ENCODE measurements at regions not wholly inside any gene's neighbourhood (a gene's known extent, or its start where the extent isn't known, plus 50 kb on each side); places are given as distances from the start of the nearest gene placed in this dataset.
"Not testable (repeated sequence)": the region's sequence is repeated elsewhere in the genome, so short reads cannot be mapped to it uniquely, and the experiment has no call there.

- DNase-seq, result no peak
Observed at GRCh38 chr20:63145156-63145555, 70.8 kb downstream of the YTHDF1 start.

DNA sequence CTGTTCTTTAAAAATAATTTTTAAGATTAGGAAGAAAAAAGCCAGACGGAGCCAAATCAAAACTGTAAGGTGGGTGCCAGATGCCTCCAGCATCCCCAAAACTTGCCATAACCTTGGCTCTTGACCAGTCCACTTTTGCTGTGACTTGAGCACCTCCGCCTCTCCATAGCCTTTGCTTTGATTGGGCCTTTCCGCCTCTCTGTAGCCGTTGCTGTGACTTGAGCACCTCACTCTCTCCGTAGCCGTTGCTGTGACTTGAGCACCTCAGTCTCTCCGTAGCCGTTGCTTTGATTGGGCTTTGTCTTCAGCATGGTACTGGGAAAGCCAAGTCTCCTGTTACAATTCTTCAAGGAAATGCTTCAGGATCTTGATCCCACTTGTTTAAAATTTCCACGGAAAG, 73.0 kb downstream of the YTHDF1 start:
- DNase-seq, result no peak

DNA sequence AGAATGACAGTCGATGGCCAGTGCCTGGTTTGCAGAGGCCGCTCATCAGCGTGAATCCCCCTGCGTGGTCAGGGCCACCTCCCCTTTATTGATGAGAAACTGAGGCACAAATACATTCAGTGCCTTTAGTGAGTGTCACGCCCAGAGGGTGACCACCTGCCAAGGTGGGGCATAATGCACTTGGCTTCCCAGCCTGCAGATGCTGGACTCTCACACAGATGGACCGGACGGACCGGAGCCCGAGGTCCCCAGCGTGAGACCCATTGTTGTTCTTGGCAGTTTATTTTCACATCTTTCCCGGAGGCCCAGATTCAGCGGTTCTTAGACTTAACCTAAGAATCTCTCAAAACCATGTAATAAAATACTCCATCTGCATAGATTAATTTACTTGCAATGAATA, 74.4 kb downstream of the YTHDF1 start:
- no peak for DNase-seq

DNA sequence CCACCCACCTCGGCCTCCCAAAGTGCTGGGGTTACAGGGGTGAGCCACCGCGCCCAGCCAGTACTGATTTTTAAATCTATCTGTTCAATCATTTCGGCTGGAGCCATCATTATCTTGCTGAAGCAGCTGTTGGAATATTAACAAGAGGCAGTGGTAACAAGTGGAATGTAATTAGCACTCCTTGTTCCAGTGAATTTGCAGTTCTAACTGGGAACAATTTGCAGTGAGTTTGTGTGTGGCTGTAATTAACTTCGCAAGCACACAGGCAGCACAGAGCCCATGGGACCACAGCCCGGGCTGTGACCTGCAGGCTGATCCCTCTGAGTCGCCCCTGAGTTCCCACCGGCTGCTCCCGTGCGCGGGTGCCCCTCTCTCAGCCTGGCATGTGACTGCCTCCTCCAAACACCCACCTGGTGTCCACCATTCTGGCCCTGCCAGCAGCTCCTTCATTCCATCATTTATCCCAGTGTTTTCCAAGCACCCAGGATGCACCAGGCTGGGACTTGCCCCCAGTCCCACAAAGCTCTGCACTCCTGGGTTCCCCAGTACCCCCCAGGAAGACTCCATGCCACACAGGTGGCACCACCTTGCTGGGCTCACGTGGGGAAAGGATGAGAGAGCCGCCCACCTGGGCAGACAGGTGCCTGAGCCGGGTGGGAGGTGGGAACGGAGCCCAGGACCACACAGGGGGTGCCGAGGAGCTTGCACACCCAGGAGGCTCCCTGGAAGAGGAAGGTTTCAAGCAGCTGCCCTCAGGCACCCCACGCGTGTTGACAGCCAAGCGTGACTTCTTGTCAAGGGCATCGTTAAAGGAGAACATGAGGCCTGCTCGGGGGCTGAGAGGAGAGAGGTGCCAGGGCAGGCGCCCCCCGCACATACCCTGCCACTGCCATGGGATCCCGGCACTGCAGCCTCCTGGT, 75.2 kb downstream of the YTHDF1 start:
- DNase-seq, result no peak

GRCh38 chr20:63139837-63140236, 76.1 kb downstream of the YTHDF1 start:
- DNase-seq, result no peak

- DNase-seq, result no peak
Observed at GRCh38 chr20:63139356-63139755, 76.6 kb downstream of the YTHDF1 start.

DNA sequence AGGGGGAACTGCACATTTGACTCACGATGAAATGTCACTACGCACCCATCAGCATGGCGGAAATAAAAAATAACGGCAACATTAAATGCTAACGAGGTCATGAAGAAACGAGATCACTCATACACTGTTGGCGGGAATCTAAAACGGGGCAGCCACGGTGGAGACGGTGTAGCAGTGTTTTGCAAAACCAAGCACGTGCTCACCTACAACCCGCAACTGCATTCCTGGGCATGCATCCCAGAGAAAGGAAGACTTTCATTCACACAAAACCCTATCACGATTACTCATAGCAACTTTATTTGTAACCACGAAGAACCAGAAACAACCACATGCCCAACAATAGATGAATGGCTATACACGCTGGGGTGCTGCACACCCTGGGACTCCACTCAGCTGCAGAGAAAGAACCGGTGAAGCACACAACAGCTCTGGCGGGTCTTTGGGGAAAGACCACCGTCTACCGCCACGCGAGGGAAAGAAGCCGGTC, 77.0 kb downstream of the YTHDF1 start:
- no peak for DNase-seq

- DNase-seq, result no peak
Observed at GRCh38 chr20:63137851-63138415, 78.0 kb downstream of the YTHDF1 start.

- DNase-seq, result no peak
Observed at GRCh38 chr20:63136296-63136695, 79.6 kb downstream of the YTHDF1 start.

DNA sequence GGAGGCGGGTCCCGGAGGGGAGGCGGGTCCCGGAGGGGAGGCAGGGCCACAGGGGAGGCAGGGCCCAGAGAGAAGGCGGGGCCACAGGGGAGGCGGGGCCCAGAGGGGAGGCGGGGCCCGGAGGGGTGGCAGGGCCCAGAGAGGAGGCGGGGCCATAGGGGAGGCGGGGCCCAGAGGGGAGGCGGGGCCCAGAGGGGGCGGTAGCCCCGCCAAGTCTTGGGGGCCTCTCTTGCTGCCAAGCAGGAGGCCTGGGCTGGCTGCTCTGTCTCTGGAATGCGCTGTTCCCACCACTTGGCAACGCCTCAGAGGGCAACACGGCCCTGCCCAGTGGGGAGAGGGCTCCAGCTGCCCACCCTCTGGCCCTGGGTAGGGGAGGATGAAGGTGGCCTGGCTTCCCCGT, 80.5 kb downstream of the YTHDF1 start:
- no peak for DNase-seq

DNA sequence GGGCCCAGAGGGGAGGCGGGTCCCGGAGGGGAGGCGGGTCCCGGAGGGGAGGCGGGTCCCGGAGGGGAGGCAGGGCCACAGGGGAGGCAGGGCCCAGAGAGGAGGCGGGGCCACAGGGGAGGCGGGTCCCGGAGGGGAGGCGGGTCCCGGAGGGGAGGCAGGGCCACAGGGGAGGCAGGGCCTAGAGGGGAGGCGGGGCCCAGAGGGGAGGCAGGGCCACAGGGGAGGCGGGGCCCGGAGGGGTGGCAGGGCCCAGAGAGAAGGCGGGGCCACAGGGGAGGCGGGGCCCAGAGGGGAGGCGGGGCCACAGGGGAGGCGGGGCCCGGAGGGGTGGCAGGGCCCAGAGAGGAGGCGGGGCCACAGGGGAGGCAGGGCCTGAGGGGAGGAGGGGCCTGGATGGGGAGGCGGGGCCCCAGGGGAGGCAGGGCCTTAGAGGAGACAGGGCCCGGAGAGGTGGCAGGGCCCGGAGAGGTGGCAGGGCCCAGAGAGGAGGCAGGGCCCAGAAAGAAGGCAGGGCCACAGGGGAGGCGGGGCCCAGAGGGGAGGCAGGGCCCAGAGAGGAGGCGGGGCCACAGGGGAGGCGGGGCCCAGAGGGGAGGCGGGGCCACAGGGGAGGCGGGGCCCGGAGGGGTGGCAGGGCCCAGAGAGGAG, 81.1 kb downstream of the YTHDF1 start:
- not testable (repeated sequence) for DNase-seq

GRCh38 chr20:63134201-63134612, 81.7 kb downstream of the YTHDF1 start:
- no peak for DNase-seq

- no peak for DNase-seq
Observed at GRCh38 chr20:63133481-63134091, 82.3 kb downstream of the YTHDF1 start.

GRCh38 chr20:63132715-63133471, 83.0 kb downstream of the YTHDF1 start:
- DNase-seq, result no peak

DNA sequence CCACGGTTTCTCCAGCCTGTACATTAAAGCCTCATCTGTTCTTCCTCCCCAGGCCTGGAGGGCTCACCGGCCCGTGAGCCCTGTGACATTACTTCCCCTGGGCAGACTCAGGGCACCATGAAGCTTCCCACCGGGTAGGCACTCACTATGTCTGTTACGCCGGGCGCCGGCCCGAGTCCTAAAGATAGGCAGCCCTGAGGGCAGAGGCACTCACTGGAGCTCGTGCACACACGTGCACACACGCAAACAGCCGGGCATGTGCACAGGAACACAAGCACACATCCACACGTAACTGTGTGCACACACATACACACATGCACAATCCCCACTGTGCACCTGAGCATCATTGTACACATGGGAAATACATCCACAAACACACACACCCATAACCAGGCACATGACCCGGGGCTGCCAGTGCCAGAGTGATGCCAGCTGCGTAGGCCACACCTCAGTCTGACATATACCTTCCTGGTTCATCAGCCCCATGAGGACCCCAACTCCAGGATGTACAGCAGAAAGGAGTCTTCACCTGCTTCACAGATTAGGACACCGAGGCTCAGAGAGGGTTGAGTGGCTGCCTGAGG, 83.7 kb downstream of the YTHDF1 start:
- DNase-seq, result no peak

DNA sequence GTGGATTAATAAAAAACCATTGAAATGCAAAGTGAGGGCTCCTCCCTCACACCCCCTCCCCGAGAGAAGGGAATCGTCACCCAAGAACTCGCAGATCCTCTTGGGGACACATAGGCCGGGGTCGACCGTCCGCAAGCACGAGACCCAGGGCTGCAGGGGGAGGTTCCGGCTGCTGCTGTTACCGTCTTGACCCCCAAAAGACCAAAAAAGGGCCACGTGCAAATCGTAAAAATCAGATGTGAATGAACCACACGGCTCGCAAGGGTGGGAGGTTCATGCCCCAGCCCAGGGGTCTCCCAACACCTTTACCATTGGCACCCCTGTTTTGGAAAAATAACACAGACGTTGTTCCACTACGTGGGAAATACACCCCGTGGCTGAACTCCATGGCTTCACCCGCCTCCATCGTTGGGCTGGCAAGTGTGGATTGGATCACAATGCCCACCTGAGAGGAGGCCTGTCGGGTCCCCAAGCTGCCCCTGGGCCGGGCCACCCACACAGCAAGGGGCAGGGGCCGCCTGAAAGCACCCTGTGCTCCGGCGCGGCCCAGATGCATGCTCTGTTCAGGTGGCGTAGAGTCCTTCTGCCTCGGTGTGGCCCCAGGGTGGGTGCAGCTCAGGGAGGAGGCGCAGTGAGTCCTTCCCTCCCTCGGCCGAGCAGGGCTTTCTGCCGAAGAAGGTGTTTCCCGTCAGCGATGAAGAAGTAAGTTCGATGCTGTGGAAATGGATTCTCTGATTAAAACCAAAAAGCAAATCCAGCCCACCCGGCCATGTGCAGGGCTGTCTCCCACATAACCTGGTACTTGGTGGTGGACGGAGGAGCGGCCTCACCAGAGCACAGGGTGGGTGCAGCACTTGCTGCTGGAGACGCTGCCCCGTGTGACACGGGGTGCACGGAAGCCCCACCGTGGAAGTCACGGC, 85.0 kb downstream of the YTHDF1 start:
- no peak for DNase-seq

DNA sequence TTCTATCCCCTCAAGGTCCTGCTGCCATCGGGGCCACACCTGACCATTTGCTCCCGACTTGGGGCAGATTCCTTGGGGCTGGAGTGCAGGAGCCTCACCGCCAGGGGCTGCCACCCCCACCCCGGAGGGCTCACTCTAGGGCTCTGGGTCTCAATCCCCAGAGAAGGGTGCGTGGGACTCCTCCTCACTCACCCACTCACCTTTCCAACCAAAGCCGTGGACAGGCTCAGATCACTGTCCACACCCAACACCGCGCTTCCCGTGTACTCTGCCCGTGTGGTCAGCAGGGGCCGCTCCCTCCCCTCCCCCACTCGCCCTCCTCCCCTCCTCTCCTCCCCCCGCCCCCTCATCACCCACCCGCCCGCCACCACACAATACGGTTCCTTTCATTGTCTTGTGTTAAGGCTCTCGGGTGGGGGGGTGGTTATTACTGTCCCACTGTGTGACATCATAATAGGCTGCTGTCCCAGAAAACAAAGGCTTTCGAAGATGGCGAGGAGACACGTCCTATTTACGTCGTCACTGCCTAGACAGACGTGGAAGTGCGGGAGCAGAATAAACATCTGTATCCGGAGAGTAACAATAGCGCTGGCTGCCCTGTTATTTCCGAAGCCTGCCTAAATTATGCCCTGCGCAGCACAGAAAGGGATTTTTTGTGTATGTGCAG, 85.8 kb downstream of the YTHDF1 start:
- DNase-seq, result no peak

- no peak for DNase-seq
Observed at GRCh38 chr20:63129376-63129965, 86.5 kb downstream of the YTHDF1 start.

GRCh38 chr20:63128956-63129355, 87.0 kb downstream of the YTHDF1 start:
- DNase-seq, result no peak

GRCh38 chr20:63128367-63128766, 87.6 kb downstream of the YTHDF1 start:
- DNase-seq, result no peak
